ENCODE measurements at regions not wholly inside any gene's neighbourhood (a gene's known extent, or its start where the extent isn't known, plus 50 kb on each side); places are given as distances from the start of the nearest gene placed in this dataset.
"Not testable (repeated sequence)": the region's sequence is repeated elsewhere in the genome, so short reads cannot be mapped to it uniquely, and the experiment has no call there.

GRCh38 chr9:118651511-118651910 lies 717.7 kb downstream of the BRINP1 start:
- DNase-seq (no peak), ATAC-seq (no peak)
- Mint-ChIP-seq H3K4me3 (no peak overlapping the region), H3K36me3 (ENCODE audit: low read depth) (no peaks in the 10 kb centered on the region), H3K4me1 (no peaks in the 10 kb centered on the region), H3K27me3 (no peaks in the 10 kb centered on the region), H3K27ac (no peak overlapping the region)
- no peaks in the 10 kb centered on the region for H3K9me3 ChIP-seq (ENCODE audit: control insufficient read depth, low read length, poor library complexity, severe bottlenecking)

GRCh38 chr9:118652258-118652657 lies 717.0 kb downstream of the BRINP1 start:
- DNase-seq = no peak
- no peaks in the 10 kb centered on the region for H3K9me3 ChIP-seq (ENCODE audit: control insufficient read depth, low read length, poor library complexity, severe bottlenecking)
- ATAC-seq = no peak
- Mint-ChIP-seq H3K36me3 (ENCODE audit: low read depth) (no peaks in the 10 kb centered on the region), H3K4me1 (no peaks in the 10 kb centered on the region), H3K27ac (no peak overlapping the region), H3K27me3 (no peaks in the 10 kb centered on the region), H3K4me3 (no peak overlapping the region)

GRCh38 chr9:118652912-118653311 lies 716.3 kb downstream of the BRINP1 start:
- no peak for DNase-seq
- H3K4me1 Mint-ChIP-seq = no peaks in the 10 kb centered on the region
- H3K9me3 ChIP-seq (ENCODE audit: control insufficient read depth, low read length, poor library complexity, severe bottlenecking) = no peaks in the 10 kb centered on the region
- no peaks in the 10 kb centered on the region for H3K36me3 Mint-ChIP-seq (ENCODE audit: low read depth)
- H3K27me3 Mint-ChIP-seq = no peaks in the 10 kb centered on the region
- ATAC-seq = no peak
- H3K4me3 Mint-ChIP-seq = no peak overlapping the region
- no peak overlapping the region for H3K27ac Mint-ChIP-seq

GRCh38 chr9:118659011-118659410 lies 710.2 kb downstream of the BRINP1 start:
- ATAC-seq (no peak), DNase-seq (no peak)
- H3K36me3 Mint-ChIP-seq (ENCODE audit: low read depth) = no peaks in the 10 kb centered on the region
- H3K4me3 Mint-ChIP-seq = no peak overlapping the region
- H3K27me3 Mint-ChIP-seq = no peaks in the 10 kb centered on the region
- H3K9me3 ChIP-seq (ENCODE audit: control insufficient read depth, low read length, poor library complexity, severe bottlenecking) = no peaks in the 10 kb centered on the region
- no peak overlapping the region for H3K27ac Mint-ChIP-seq
- no peaks in the 10 kb centered on the region for H3K4me1 Mint-ChIP-seq

GRCh38 chr9:118665226-118665919 lies 703.9 kb downstream of the BRINP1 start:
- DNase-seq (no peak), ATAC-seq (no peak)
- H3K9me3 ChIP-seq (ENCODE audit: control insufficient read depth, low read length, poor library complexity, severe bottlenecking) = no peaks in the 10 kb centered on the region
- Mint-ChIP-seq H3K27me3 (no peaks in the 10 kb centered on the region), H3K4me3 (no peak overlapping the region), H3K36me3 (ENCODE audit: low read depth) (no peaks in the 10 kb centered on the region), H3K27ac (no peak overlapping the region), H3K4me1 (no peaks in the 10 kb centered on the region)

GRCh38 chr9:118670011-118670953 lies 699.0 kb downstream of the BRINP1 start:
- no peaks in the 10 kb centered on the region for H3K9me3 ChIP-seq (ENCODE audit: control insufficient read depth, low read length, poor library complexity, severe bottlenecking)
- Mint-ChIP-seq H3K4me1 (no peaks in the 10 kb centered on the region), H3K27ac (no peak overlapping the region), H3K27me3 (no peaks in the 10 kb centered on the region), H3K4me3 (no peak overlapping the region), H3K36me3 (ENCODE audit: low read depth) (no peaks in the 10 kb centered on the region)
- ATAC-seq (no peak), DNase-seq (no peak)

GRCh38 chr9:118674942-118675341 lies 694.3 kb downstream of the BRINP1 start:
- no peak for ATAC-seq
- Mint-ChIP-seq H3K27ac (no peak overlapping the region), H3K27me3 (no peaks in the 10 kb centered on the region), H3K36me3 (ENCODE audit: low read depth) (no peaks in the 10 kb centered on the region), H3K4me3 (no peak overlapping the region), H3K4me1 (no peaks in the 10 kb centered on the region)
- no peak for DNase-seq
- H3K9me3 ChIP-seq (ENCODE audit: control insufficient read depth, low read length, poor library complexity, severe bottlenecking) = no peaks in the 10 kb centered on the region

GRCh38 chr9:118677936-118678653 lies 691.1 kb downstream of the BRINP1 start:
- not testable (repeated sequence) for H3K4me3 Mint-ChIP-seq; ATAC-seq; DNase-seq; H3K27me3 Mint-ChIP-seq; H3K27ac Mint-ChIP-seq; H3K4me1 Mint-ChIP-seq; H3K9me3 ChIP-seq (ENCODE audit: control insufficient read depth, low read length, poor library complexity, severe bottlenecking); H3K36me3 Mint-ChIP-seq (ENCODE audit: low read depth)

- H3K36me3 Mint-ChIP-seq (ENCODE audit: low read depth) = no peaks in the 10 kb centered on the region
Observed at GRCh38 chr9:118686959-118687358, 682.3 kb downstream of the BRINP1 start.

GRCh38 chr9:118689280-118689679 lies 680.0 kb downstream of the BRINP1 start:
- Mint-ChIP-seq H3K27me3 (no peaks in the 10 kb centered on the region), H3K4me3 (no peak overlapping the region), H3K27ac (no peak overlapping the region), H3K36me3 (ENCODE audit: low read depth) (no peaks in the 10 kb centered on the region), H3K4me1 (no peaks in the 10 kb centered on the region)
- ATAC-seq (no peak), DNase-seq (no peak)
- no peaks in the 10 kb centered on the region for H3K9me3 ChIP-seq (ENCODE audit: control insufficient read depth, low read length, poor library complexity, severe bottlenecking)

More at GRCh38 chr9:118686959-118687358, 682.3 kb downstream of the BRINP1 start:
- H3K4me3 Mint-ChIP-seq = no peak overlapping the region
- H3K9me3 ChIP-seq (ENCODE audit: control insufficient read depth, low read length, poor library complexity, severe bottlenecking) = no peaks in the 10 kb centered on the region
- DNase-seq = no peak
- H3K27me3 Mint-ChIP-seq = no peaks in the 10 kb centered on the region
- H3K27ac Mint-ChIP-seq = no peak overlapping the region
- H3K4me1 Mint-ChIP-seq = no peaks in the 10 kb centered on the region
- ATAC-seq = no peak

GRCh38 chr9:118692613-118693012 lies 676.6 kb downstream of the BRINP1 start:
- Mint-ChIP-seq H3K27me3 (no peaks in the 10 kb centered on the region), H3K27ac (no peak overlapping the region), H3K36me3 (ENCODE audit: low read depth) (no peaks in the 10 kb centered on the region), H3K4me3 (no peak overlapping the region), H3K4me1 (no peaks in the 10 kb centered on the region)
- ATAC-seq (no peak), DNase-seq (no peak)
- H3K9me3 ChIP-seq (ENCODE audit: control insufficient read depth, low read length, poor library complexity, severe bottlenecking) = no peaks in the 10 kb centered on the region

- H3K9me3 ChIP-seq (ENCODE audit: control insufficient read depth, low read length, poor library complexity, severe bottlenecking) = no peaks in the 10 kb centered on the region
- H3K27me3 Mint-ChIP-seq = no peaks in the 10 kb centered on the region
- H3K36me3 Mint-ChIP-seq (ENCODE audit: low read depth) = no peaks in the 10 kb centered on the region
- ATAC-seq (no peak), DNase-seq (no peak)
- H3K27ac Mint-ChIP-seq = no peak overlapping the region
- H3K4me1 Mint-ChIP-seq = no peaks in the 10 kb centered on the region
- no peak overlapping the region for H3K4me3 Mint-ChIP-seq
Observed at GRCh38 chr9:118693645-118694044, 675.6 kb downstream of the BRINP1 start.

GRCh38 chr9:118695249-118695648 lies 674.0 kb downstream of the BRINP1 start:
- H3K27ac Mint-ChIP-seq; H3K36me3 Mint-ChIP-seq (ENCODE audit: low read depth); DNase-seq; H3K4me1 Mint-ChIP-seq; H3K4me3 Mint-ChIP-seq; H3K9me3 ChIP-seq (ENCODE audit: control insufficient read depth, low read length, poor library complexity, severe bottlenecking); ATAC-seq; H3K27me3 Mint-ChIP-seq: not testable (repeated sequence)

Data from T-helper 17 cell (primary cell).